ENCODE measurements at regions not wholly inside any gene's neighbourhood (a gene's known extent, or its start where the extent isn't known, plus 50 kb on each side); places are given as distances from the start of the nearest gene placed in this dataset.
"Not testable (repeated sequence)": the region's sequence is repeated elsewhere in the genome, so short reads cannot be mapped to it uniquely, and the experiment has no call there.

DNA sequence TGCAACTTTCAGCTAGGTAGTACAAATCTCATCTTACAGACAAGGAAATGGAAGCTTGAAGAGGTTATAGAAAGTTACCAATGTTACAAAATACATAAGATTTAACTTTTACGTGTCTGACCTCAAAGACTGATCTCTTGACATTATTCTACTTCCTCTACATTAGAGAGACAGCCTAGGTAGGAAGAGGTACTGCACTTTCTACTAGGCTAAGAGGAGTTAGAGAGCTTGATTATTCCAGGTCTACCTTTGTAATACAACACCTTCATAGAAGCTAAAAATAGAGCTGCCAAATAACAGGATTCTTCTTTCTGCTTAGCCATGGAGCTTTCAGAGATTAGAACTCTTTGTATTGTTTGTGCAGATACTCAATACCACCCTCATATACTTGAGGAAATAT is 147.6 kb upstream of the NPY2R start:
- 63% methylated on average over 1 of the region's 1 CpG for WGBS (ENCODE audit: missing lambda C conversion rate)

GRCh38 chr4:155062948-155063347 is 145.5 kb upstream of the NPY2R start:
- no peak overlapping the region for H3K27ac ChIP-seq
- POLR2A ChIA-PET = no interaction called here
- no peak for FAIRE-seq
- no peaks in the 10 kb centered on the region for H3K9me3 ChIP-seq
- TF ChIP-seq HOXA7 (CRISPR knock-in tag; IDR thresholded peaks at IDR 0.05) (no peak), USF2 (IDR thresholded peaks at IDR 0.05) (no peak), HMGXB4 (CRISPR knock-in tag; IDR thresholded peaks at IDR 0.05; ENCODE audit: borderline replicate concordance) (no peak), POLR2A (IDR thresholded peaks at IDR 0.05; ENCODE audit: low read length) (no peak), ZFP36 (IDR thresholded peaks at IDR 0.05; ENCODE audit: borderline replicate concordance, partially characterized antibody) (no peak), KDM5A (IDR thresholded peaks at IDR 0.05) (no peak), RCOR1 (IDR thresholded peaks at IDR 0.05; ENCODE audit: low read depth, low read length) (no peak), ZC3H11A (IDR thresholded peaks at IDR 0.05) (no peak), EHMT2 (IDR thresholded peaks at IDR 0.05; ENCODE audit: low read depth) (no peak), RARB (CRISPR knock-in tag; IDR thresholded peaks at IDR 0.05) (no peak), ELK1 (IDR thresholded peaks at IDR 0.05; ENCODE audit: low read depth, low read length) (no peak), PHF8 (IDR thresholded peaks at IDR 0.05; ENCODE audit: borderline replicate concordance, low read depth) (no peak)
- TF ChIP-seq, protein P1, sequence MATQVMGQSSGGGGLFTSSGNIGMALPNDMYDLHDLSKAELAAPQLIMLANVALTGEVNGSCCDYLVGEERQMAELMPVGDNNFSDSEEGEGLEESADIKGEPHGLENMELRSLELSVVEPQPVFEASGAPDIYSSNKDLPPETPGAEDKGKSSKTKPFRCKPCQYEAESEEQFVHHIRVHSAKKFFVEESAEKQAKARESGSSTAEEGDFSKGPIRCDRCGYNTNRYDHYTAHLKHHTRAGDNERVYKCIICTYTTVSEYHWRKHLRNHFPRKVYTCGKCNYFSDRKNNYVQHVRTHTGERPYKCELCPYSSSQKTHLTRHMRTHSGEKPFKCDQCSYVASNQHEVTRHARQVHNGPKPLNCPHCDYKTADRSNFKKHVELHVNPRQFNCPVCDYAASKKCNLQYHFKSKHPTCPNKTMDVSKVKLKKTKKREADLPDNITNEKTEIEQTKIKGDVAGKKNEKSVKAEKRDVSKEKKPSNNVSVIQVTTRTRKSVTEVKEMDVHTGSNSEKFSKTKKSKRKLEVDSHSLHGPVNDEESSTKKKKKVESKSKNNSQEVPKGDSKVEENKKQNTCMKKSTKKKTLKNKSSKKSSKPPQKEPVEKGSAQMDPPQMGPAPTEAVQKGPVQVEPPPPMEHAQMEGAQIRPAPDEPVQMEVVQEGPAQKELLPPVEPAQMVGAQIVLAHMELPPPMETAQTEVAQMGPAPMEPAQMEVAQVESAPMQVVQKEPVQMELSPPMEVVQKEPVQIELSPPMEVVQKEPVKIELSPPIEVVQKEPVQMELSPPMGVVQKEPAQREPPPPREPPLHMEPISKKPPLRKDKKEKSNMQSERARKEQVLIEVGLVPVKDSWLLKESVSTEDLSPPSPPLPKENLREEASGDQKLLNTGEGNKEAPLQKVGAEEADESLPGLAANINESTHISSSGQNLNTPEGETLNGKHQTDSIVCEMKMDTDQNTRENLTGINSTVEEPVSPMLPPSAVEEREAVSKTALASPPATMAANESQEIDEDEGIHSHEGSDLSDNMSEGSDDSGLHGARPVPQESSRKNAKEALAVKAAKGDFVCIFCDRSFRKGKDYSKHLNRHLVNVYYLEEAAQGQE (IDR thresholded peaks at IDR 0.05) = no peak
- TF ChIP-seq, protein P2, sequence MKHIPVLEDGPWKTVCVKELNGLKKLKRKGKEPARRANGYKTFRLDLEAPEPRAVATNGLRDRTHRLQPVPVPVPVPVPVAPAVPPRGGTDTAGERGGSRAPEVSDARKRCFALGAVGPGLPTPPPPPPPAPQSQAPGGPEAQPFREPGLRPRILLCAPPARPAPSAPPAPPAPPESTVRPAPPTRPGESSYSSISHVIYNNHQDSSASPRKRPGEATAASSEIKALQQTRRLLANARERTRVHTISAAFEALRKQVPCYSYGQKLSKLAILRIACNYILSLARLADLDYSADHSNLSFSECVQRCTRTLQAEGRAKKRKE (CRISPR knock-in tag; IDR thresholded peaks at IDR 0.05; ENCODE audit: low read depth) = no peak
- CTCF ChIA-PET = no interaction called here
- no peaks in the 10 kb centered on the region for H3K4me1 ChIP-seq
- no peak for ATAC-seq
- no peak overlapping the region for H3K4me3 ChIP-seq
- DNase-seq (ENCODE audit: low read depth in 1 of 2, low spot score in 1 of 2) = no peak
- no peak overlapping the region for H3K4me2 ChIP-seq

More for the DNA sequence above, 147.6 kb upstream of the NPY2R start:
- ATAC-seq = no peak
- FAIRE-seq = no peak
- POLR2A ChIA-PET = no interaction called here
- Histone ChIP-seq H3K9me3 (no peaks in the 10 kb centered on the region), H3K4me3 (no peak overlapping the region), H3K4me2 (no peak overlapping the region), H3K4me1 (no peaks in the 10 kb centered on the region), H3K27ac (no peak overlapping the region)
- CTCF ChIA-PET = no interaction called here
- no peak for DNase-seq (ENCODE audit: low read depth in 1 of 2, low spot score in 1 of 2)
- no peak for TF ChIP-seq HEYL (CRISPR knock-in tag; IDR thresholded peaks at IDR 0.05)

GRCh38 chr4:155064934-155065333 is 143.5 kb upstream of the NPY2R start:
- DNase-seq (ENCODE audit: low read depth in 1 of 2, low spot score in 1 of 2); H3K27ac ChIP-seq; H3K4me1 ChIP-seq; ATAC-seq; H3K4me2 ChIP-seq; POLR2A ChIA-PET; H3K9me3 ChIP-seq; FAIRE-seq; CTCF ChIA-PET; H3K4me3 ChIP-seq: not testable (repeated sequence)
- 50% methylated on average over 7 of the region's 7 CpGs for whole genome bisulfite sequencing (ENCODE audit: missing lambda C conversion rate)

Data from A549 (cell line).